HG03354 (cell line): ENCODE measurements at regions not wholly inside any gene's neighbourhood (a gene's known extent, or its start where the extent isn't known, plus 50 kb on each side); places are given as distances from the start of the nearest gene placed in this dataset.

Source experiments
- ATAC-seq: cut with Tn5 transposase; IDR thresholded peaks from one replicate; pipeline ENCODE4 v1.9.1; 2021; ENCODE audit warnings: mild to moderate bottlenecking; ENCODE audit not compliant: unreplicated experiment, poor library complexity, severe bottlenecking

- no peak for ATAC-seq
These were observed 238.0 kb upstream of the HS6ST1 start for GRCh38 chr2:128556633-128557032.

- no peak for ATAC-seq
These were observed 238.4 kb upstream of the HS6ST1 start for GRCh38 chr2:128557069-128557468.

GRCh38 chr2:128557831-128558241, 239.2 kb upstream of the HS6ST1 start:
- ATAC-seq = no peak

DNA sequence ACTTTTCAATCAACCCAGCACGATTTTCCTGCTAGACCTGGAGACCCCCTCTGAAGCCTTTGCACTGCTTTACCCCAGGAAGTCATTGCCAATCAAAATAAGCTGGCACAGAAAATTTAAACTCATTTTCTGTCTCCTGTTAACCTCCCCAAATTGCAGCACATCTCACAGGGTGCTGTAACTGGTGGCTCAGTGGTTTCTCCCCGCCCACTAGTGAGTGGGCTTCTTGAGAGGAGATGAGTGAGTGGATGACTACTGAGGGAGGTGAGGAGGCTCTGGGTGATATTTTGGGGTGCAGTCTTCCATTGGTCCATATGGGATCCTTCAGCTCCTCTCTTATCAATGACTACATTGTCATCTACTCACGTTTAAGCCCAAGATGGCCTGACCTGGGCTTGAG, 239.8 kb upstream of the HS6ST1 start:
- no peak for ATAC-seq

DNA sequence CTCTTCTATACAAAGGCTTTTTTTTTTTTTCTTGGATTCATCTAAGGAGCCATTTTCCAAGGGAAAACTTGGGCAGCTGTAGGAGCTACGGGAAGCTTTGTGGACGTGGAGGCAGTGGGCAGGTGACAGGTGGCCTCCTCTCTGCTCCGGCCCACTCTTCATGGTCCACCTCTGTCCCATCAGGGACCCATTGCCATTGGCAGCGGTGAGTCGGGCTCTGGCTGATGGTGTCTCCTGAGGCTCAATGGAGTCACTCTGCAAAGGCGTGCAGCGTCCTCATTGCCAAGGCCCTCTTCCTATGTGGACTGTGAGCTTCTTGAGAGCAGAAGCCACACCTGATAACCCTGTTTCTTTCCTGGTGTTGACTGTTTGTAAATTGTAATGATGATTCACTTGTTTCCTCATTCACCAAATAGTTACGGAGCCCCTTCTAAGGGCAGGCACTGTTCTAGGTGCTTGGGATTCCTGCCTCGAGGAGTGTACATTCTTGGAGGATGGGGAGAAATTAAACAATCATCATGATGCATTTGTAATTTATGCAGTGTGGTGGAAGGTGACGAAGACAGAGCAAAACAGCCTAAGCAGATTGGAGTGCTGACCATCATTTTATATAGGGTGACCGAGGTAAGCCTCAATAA, 240.3 kb upstream of the HS6ST1 start:
- no peak for ATAC-seq

GRCh38 chr2:128559533-128560515, 241.2 kb upstream of the HS6ST1 start:
- ATAC-seq = no peak

DNA sequence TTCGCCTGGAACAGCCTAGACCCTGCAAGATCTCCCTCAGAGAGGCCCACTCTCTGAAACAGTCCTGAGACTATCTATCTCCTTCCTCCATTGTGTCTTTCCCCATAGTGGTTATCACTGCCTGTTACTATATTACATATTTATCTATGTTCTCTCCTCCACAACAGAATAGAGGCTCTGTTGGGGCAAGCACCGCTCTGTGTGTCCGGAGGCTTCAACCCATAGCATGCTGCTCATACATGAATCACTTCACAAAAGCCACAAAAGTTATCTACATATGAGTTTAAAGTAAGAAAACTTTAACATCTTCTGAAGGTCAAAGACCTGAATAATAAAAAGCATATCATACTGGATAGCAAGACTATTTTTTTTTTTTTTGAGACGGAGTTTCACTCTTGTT, 242.1 kb upstream of the HS6ST1 start:
- ATAC-seq = no peak

- no peak for ATAC-seq
These were observed 244.0 kb upstream of the HS6ST1 start for GRCh38 chr2:128562471-128563347.

DNA sequence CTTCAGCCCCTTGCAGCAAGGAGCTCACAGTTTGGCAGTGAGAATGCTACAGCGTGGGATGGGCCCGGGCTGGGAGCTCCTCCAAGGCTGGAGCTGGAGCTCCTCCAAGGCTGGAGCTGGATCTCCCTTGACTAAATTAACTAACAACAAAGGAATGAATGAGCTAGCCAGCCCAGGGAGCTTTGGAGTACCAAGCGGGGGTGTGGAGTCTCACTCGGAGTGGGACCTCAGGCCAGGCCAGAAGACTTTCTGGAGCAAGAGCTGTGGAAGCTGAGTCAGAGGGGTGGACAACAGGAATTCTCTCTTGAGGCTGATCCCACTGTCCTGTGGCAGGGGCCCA, 244.7 kb upstream of the HS6ST1 start:
- no peak for ATAC-seq

GRCh38 chr2:128564131-128564530, 245.5 kb upstream of the HS6ST1 start:
- ATAC-seq = no peak

DNA sequence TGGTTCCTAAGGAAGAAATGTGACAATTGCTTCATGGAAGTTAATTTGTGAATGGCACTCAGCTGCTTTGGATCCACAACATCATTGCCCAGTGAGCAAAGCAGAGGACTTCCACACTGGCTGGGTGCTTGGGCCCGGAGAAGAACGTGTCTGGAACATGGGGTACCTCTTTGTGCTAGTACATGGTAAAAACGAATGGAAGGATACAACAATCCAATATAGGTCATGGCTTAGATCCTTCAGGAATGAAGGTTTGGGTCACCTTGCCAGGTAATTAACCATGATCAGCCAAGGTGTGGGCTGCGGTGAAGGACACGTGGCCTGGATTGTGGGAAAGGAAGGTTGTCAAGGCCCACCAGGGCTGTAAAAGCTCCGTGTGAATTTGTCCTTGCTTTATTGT, 245.9 kb upstream of the HS6ST1 start:
- ATAC-seq = no peak

- ATAC-seq = no peak
These were observed 246.8 kb upstream of the HS6ST1 start for GRCh38 chr2:128565441-128565840.

DNA sequence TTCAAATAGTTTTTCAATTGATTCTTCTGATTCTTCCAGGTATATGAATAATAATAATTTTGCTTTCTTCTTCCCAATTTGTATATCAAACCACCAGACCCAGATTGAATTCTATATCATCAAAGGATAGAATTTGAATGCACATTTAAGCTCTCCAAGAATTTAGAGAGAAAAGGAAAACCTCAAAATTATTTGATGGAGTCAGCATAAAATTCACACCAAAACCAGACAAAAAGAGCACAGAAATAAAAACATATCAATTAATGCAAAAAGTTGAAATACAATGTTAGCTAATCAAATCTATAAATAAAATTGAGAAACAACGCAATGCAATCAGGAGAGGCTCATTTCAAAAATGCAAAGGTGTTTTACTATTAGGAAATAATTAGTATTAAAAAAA, 248.0 kb upstream of the HS6ST1 start:
- ATAC-seq = no peak

DNA sequence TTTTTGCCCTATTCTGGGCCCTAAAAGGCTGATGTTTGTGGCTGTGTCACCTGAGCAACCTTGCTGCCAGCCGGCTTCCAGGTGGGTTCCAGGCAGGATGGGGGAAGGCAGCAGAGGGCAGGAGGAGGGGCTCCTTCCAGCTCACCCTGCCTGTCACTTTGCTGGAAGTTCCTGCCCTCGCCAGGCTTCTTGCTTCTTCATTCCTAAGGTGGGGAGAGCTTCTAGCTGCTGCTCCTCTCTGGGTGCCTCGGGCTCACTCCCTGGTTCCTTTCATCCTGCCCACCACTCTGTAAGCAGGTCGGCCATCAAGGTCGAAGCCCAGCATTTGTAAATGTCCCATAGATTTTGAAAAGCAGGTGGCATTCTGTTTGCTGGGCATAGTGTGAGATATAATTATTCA, 249.4 kb upstream of the HS6ST1 start:
- ATAC-seq = no peak

GRCh38 chr2:128573116-128573515, 254.4 kb upstream of the HS6ST1 start:
- no peak for ATAC-seq

GRCh38 chr2:128573531-128573930, 254.9 kb upstream of the HS6ST1 start:
- ATAC-seq = no peak

DNA sequence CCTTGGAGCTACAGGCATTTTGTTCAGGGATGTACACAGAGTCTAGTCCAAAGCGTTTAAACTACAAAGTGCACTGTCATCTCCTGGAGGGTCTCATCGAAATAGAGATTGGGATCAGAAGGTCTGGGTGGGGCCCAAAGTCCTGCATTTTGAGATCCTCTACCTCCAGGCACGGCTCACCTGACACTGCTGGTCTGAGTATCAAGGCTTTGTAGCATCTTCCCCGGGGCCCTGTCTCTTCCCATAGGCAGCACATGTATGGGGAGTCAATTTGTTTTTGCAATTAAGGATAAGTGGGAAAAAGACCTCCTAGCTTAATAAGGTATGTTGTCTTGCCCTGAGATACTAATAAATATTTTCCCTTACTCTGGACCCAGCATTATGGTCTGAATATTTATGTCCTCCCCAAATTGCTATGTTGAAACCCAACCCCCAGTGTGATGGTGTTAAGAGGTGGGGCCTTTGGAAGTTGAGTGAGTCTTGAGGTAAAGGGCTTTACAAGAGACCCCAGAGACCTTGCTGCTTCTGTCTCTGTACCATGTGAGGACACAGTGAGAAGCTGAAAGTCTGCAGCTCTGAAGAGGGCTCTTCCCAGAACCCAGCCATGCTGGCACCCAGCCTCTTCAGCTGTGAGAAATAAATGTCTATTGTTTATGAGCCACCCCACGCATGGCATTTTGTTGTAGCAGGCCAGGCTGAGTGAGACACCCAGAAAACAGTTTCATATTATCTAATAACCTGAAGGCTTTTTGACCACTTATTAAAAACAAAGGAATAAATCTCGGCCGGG, 258.7 kb upstream of the HS6ST1 start:
- ATAC-seq = no peak

GRCh38 chr2:128578406-128579390, 260.0 kb upstream of the HS6ST1 start:
- no peak for ATAC-seq
